ENCODE measurements at regions not wholly inside any gene's neighbourhood (a gene's known extent, or its start where the extent isn't known, plus 50 kb on each side); places are given as distances from the start of the nearest gene placed in this dataset.

DNA sequence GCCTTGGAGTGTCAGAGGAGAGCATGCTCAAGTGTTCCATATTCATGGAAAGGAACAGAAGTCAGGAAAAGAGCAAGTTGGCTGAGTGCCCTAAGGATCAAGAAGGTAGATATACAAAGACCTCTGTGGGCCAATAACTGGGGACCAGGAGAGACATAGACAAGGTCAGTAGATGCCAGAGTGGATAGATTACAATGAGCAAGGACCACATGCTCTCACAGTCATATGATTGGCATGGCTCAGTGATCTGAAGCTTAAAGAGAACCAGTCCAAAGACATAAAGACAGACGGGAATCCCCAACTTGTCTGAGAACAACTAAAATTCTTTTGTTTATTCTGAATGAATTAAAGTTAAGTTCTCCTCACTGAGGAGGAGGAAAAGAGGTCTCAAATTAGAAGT, 289.7 kb downstream of the HS3ST1 start:
- in situ Hi-C loops (cut with MboI; ENCODE audit: low sequenced_read_pairs) (no loop called here), dilution Hi-C loops (cut with HindIII; ENCODE audit: low sequenced_read_pairs, unreplicated experiment) (no loop called here), intact Hi-C loops (cut with micrococcal nuclease) (no loop called here)
- H2AFZ ChIP-seq (replicated peaks; ENCODE audit: low read length, poor library complexity): no peak overlapping the region
- no peak overlapping the region for H3K27ac ChIP-seq (ENCODE audit: insufficient read depth, low read length)
- no peak overlapping the region for H2BK20ac ChIP-seq (ENCODE audit: low read depth, low read length)
- no peaks in the 10 kb centered on the region for H3K79me1 ChIP-seq (ENCODE audit: low read depth in 1 of 2, low read length in 2 of 2)
- H3K4me1 ChIP-seq (ENCODE audit: control insufficient read depth, insufficient read depth, low read length): no peaks in the 10 kb centered on the region
- H2BK120ac ChIP-seq (ENCODE audit: low read depth, low read length): no peak overlapping the region
- ChIA-PET POLR2A (ENCODE audit: unreplicated experiment) (no interaction called here), CTCF (no interaction called here)
- no peak overlapping the region for H4K8ac ChIP-seq (ENCODE audit: low read depth in 2 of 2, low read length in 2 of 2)
- no peaks in the 10 kb centered on the region for H3K27me3 ChIP-seq (ENCODE audit: control insufficient read depth, insufficient read depth, low read length)
- H3K56ac ChIP-seq (ENCODE audit: extremely low read depth, insufficient read depth, low read length): no peak overlapping the region
- H2AK5ac ChIP-seq (ENCODE audit: low read depth, low read length): no peak overlapping the region
- no peak overlapping the region for H2AK9ac ChIP-seq (replicated peaks; ENCODE audit: low read depth, low read length, poor library complexity)
- H3K4me3 ChIP-seq (ENCODE audit: insufficient read depth, low read depth, low read length): no peak overlapping the region
- TF ChIP-seq NFE2L2 (IDR thresholded peaks at IDR 0.05; ENCODE audit: low read depth, low read length) (no peak), MAFK (IDR thresholded peaks at IDR 0.05; ENCODE audit: low read depth, low read length) (no peak), CHD1 (IDR thresholded peaks at IDR 0.05; ENCODE audit: low read depth, low read length) (no peak), RCOR1 (IDR thresholded peaks at IDR 0.05; ENCODE audit: insufficient replicate concordance, low read length) (no peak), MAZ (IDR thresholded peaks at IDR 0.05; ENCODE audit: borderline replicate concordance, low read depth, low read length) (no peak), FOS (IDR thresholded peaks at IDR 0.05; ENCODE audit: low read depth, low read length) (no peak), BHLHE40 (IDR thresholded peaks at IDR 0.05; ENCODE audit: low read depth, low read length) (no peak), POLR2A (IDR thresholded peaks at IDR 0.05; ENCODE audit: low read depth, low read length) (no peak), SMC3 (IDR thresholded peaks at IDR 0.05; ENCODE audit: low read depth, low read length) (no peak), CEBPB (IDR thresholded peaks at IDR 0.05; ENCODE audit: low read depth, low read length) (no peak)
- TF ChIP-seq, protein P1, sequence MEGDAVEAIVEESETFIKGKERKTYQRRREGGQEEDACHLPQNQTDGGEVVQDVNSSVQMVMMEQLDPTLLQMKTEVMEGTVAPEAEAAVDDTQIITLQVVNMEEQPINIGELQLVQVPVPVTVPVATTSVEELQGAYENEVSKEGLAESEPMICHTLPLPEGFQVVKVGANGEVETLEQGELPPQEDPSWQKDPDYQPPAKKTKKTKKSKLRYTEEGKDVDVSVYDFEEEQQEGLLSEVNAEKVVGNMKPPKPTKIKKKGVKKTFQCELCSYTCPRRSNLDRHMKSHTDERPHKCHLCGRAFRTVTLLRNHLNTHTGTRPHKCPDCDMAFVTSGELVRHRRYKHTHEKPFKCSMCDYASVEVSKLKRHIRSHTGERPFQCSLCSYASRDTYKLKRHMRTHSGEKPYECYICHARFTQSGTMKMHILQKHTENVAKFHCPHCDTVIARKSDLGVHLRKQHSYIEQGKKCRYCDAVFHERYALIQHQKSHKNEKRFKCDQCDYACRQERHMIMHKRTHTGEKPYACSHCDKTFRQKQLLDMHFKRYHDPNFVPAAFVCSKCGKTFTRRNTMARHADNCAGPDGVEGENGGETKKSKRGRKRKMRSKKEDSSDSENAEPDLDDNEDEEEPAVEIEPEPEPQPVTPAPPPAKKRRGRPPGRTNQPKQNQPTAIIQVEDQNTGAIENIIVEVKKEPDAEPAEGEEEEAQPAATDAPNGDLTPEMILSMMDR (conservative IDR thresholded peaks at IDR 0.05; ENCODE audit: low read depth, low read length): no peak
- TF ChIP-seq, protein P2, sequence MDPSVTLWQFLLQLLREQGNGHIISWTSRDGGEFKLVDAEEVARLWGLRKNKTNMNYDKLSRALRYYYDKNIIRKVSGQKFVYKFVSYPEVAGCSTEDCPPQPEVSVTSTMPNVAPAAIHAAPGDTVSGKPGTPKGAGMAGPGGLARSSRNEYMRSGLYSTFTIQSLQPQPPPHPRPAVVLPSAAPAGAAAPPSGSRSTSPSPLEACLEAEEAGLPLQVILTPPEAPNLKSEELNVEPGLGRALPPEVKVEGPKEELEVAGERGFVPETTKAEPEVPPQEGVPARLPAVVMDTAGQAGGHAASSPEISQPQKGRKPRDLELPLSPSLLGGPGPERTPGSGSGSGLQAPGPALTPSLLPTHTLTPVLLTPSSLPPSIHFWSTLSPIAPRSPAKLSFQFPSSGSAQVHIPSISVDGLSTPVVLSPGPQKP (IDR thresholded peaks at IDR 0.05; ENCODE audit: borderline replicate concordance, low read depth, low read length): no peak
- no TSS peak for BruUV-seq (replicated peaks)
- H3K4ac ChIP-seq (ENCODE audit: low read depth, low read length): no peak overlapping the region
- H3K9me1 ChIP-seq (ENCODE audit: insufficient read depth, low read length): no peaks in the 10 kb centered on the region
- no peak overlapping the region for H3K4me2 ChIP-seq (ENCODE audit: low read depth, low read length)
- no peaks in the 10 kb centered on the region for H4K20me1 ChIP-seq (ENCODE audit: insufficient read depth, low read length)
- H2BK15ac ChIP-seq (ENCODE audit: low read depth, low read length): no peak overlapping the region
- H4K91ac ChIP-seq (ENCODE audit: insufficient read depth, low read depth, low read length): no peak overlapping the region
- no peak for ATAC-seq (ENCODE audit: low read depth)
- no peaks in the 10 kb centered on the region for H3K36me3 ChIP-seq (ENCODE audit: control insufficient read depth, insufficient read depth, low read length)
- H3K9me3 ChIP-seq (ENCODE audit: control insufficient read depth, insufficient read depth, low read length): peaks cover 3% of the 10 kb centered on the region
- no peak overlapping the region for H3K14ac ChIP-seq (replicated peaks; ENCODE audit: low read depth, low read length)
- H4K5ac ChIP-seq (ENCODE audit: low read depth, low read length): no peak overlapping the region
- no peak overlapping the region for H3K18ac ChIP-seq (ENCODE audit: low read depth, low read length)
- H3K9ac ChIP-seq (ENCODE audit: low read depth, low read length): no peak overlapping the region
- no peak for DNase-seq
- H3K23ac ChIP-seq (ENCODE audit: low read depth, low read length): no peak overlapping the region
- WGBS, 2 experiments (ENCODE audit: extremely low coverage in 2 of 2, insufficient read length in 1 of 2): no CpG with 5 or more reads among the region's 1 CpG
- no peak overlapping the region for H2BK5ac ChIP-seq (ENCODE audit: low read depth, low read length, poor library complexity, severe bottlenecking)

Measured in IMR-90 (cell line).